Small intestine (tissue), 7 donors: ENCODE measurements at regions not wholly inside any gene's neighbourhood (a gene's known extent, or its start where the extent isn't known, plus 50 kb on each side); places are given as distances from the start of the nearest gene placed in this dataset.

Source experiments
- DNase-seq, 2 donors: peaks; one replicate each; pipeline versions ENCODE4 v3.0.0 to v3.0.0-alpha.2; 2013
- FAIRE-seq: peaks from 2 replicates; lab custom pipeline; 2012; peaks lifted over from hg19 to GRCh38; lab: Jason Lieb, UNC
- H3K27ac ChIP-seq, 3 donors: one replicate each; pipeline ENCODE4 v1.5.1; 2013; ENCODE audit warnings: low read length in 2 of 3, mild to moderate bottlenecking in 2 of 3, control low read depth in 1 of 3, inconsistent platforms in 1 of 3, low read depth in 1 of 3, moderate library complexity in 1 of 3
- H3K27me3 ChIP-seq, 3 donors: one replicate each; pipeline ENCODE4 v1.6.1; 2013; ENCODE audit warnings: low read length in 3 of 3, inconsistent platforms in 1 of 3; ENCODE audit not compliant: control insufficient read depth in 3 of 3, insufficient read depth in 3 of 3
- H3K36me3 ChIP-seq, 3 donors: one replicate each; pipeline ENCODE4 v1.6.1; 2013; ENCODE audit warnings: low read length in 3 of 3, inconsistent platforms in 1 of 3, low read depth in 1 of 3, mild to moderate bottlenecking in 1 of 3, moderate library complexity in 1 of 3; ENCODE audit not compliant: control insufficient read depth in 3 of 3, insufficient read depth in 2 of 3
- H3K4me1 ChIP-seq, 3 donors: one replicate each; pipeline ENCODE4 v1.6.1; 2013; ENCODE audit warnings: low read length in 2 of 3, inconsistent platforms in 1 of 3, low read depth in 1 of 3, mild to moderate bottlenecking in 1 of 3, moderate library complexity in 1 of 3; ENCODE audit not compliant: control insufficient read depth in 3 of 3, insufficient read depth in 2 of 3
- H3K4me3 ChIP-seq, 3 donors: one replicate each; pipeline ENCODE4 v1.5.1; 2013; ENCODE audit warnings: low read length in 3 of 3, control low read depth in 1 of 3, inconsistent platforms in 1 of 3, low read depth in 1 of 3, mild to moderate bottlenecking in 1 of 3, moderate library complexity in 1 of 3
- H3K9me3 ChIP-seq, 2 donors: one replicate each; pipeline ENCODE4 v1.6.1; 2013; ENCODE audit warnings: low read depth in 1 of 2, low read length in 1 of 2; ENCODE audit not compliant: control insufficient read depth in 2 of 2, insufficient read depth in 1 of 2
- WGBS, 3 donors: extraction: QIAGEN DNeasy Blood & Tissue Kit; methylation state at CpG; one replicate each; pipeline ENCODE4 v1.1.7; 2013; 5-methylcytosine and 5-hydroxymethylcytosine counted together
- donor health status: healthy with polysubstance abuse.
- donor health status: control.
- donor health status: control.
- donor health status: Bipolar disorder and iron deficiency.
- donor health status: healthy.

GRCh38 chr2:222054813-222055212 is 244.0 kb downstream of the PAX3 start:
- FAIRE-seq (no peak), DNase-seq (no peak)
- no peak overlapping the region for H3K27ac ChIP-seq
- H3K27me3 ChIP-seq, result peaks cover 2 to 17% (median 5%) of the 10 kb centered on the region in 3 donors
- no peaks in the 10 kb centered on the region for H3K36me3 ChIP-seq
- H3K4me1 ChIP-seq, result no peaks in the 10 kb centered on the region
- WGBS, 3 donors, result 15 to 41% (median 35%) methylated on average over 3 of the region's 3 CpGs
- H3K4me3 ChIP-seq, result no peak overlapping the region
- no peaks in the 10 kb centered on the region for H3K9me3 ChIP-seq

GRCh38 chr2:222052934-222053367 is 245.8 kb downstream of the PAX3 start:
- 1 to 4% (median 4%) methylated on average over 9 of the region's 9 CpGs for WGBS, 3 donors
- H3K4me1 ChIP-seq, result no peaks in the 10 kb centered on the region
- no peak overlapping the region for H3K27ac ChIP-seq
- FAIRE-seq, result no peak
- no peaks in the 10 kb centered on the region for H3K36me3 ChIP-seq
- H3K27me3 ChIP-seq, result peaks cover 4 to 17% (median 5%) of the 10 kb centered on the region in 3 donors
- H3K4me3 ChIP-seq, result no peak overlapping the region
- no peaks in the 10 kb centered on the region for H3K9me3 ChIP-seq
- peak in 1 of 2 donors; percentile 10 for DNase-seq

GRCh38 chr2:222050981-222051380 is 247.8 kb downstream of the PAX3 start:
- Histone ChIP-seq H3K27me3 (peaks cover 4 to 14% (median 5%) of the 10 kb centered on the region in 3 donors), H3K36me3 (no peaks in the 10 kb centered on the region), H3K9me3 (no peaks in the 10 kb centered on the region), H3K4me1 (no peaks in the 10 kb centered on the region), H3K4me3 (no peak overlapping the region), H3K27ac (no peak overlapping the region)
- FAIRE-seq (no peak), DNase-seq (no peak)
- 31 to 68% (median 52%) methylated on average over 4 of the region's 4 CpGs for WGBS, 3 donors

DNA sequence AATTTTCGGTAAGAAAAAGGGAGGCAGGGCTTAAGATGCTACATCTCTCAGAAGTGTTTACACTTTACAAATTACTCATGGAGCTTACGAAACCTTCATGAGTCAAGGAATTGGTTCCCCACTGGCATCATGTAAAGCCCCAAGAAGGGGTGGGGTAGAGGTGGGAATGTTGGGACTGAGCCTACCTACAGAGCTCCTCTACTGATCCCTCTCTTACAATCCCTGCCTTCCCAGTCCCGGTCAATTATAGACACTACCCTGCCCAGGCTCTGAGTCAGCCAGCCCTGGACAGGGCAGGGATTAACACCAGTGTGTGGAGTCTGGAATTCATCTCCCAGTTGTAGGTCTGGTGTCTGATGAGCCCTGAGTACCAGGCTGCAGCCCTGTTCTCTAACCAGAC is 248.9 kb downstream of the PAX3 start:
- no peaks in the 10 kb centered on the region for H3K4me1 ChIP-seq
- H3K4me3 ChIP-seq, result no peak overlapping the region
- H3K36me3 ChIP-seq, result no peaks in the 10 kb centered on the region
- DNase-seq (no peak), FAIRE-seq (no peak)
- WGBS, 3 donors, result 73 to 80% (median 75%) methylated on average over 3 of the region's 3 CpGs
- H3K27me3 ChIP-seq, result peaks cover 4 to 10% (median 5%) of the 10 kb centered on the region in 3 donors
- no peak overlapping the region for H3K27ac ChIP-seq
- H3K9me3 ChIP-seq, result no peaks in the 10 kb centered on the region

DNA sequence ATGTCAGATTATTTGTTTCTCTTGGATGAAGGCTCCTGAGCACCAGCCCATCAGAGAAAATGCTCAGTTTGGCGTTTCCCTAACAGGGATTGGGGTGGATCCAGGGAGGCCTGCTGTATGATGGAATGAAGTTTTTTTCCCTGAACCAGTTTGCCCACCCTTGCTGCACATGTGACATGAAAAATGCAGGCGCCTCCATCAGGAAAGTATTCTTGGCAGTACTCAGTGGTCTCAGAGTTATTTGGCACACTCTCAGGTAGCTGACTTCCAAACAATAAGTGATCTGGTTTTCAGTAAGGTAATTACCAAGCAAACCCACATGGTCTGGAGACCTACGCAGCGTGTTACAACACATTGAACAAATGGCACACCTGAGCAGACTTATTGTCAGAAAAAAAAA is 254.9 kb downstream of the PAX3 start:
- 71 to 82% (median 81%) methylated on average over 4 of the region's 4 CpGs for WGBS, 3 donors
- Histone ChIP-seq H3K36me3 (no peaks in the 10 kb centered on the region), H3K27ac (no peak overlapping the region), H3K4me1 (no peaks in the 10 kb centered on the region), H3K27me3 (peaks cover 0 to 3% (median 0%) of the 10 kb centered on the region in 3 donors), H3K4me3 (no peak overlapping the region), H3K9me3 (no peaks in the 10 kb centered on the region)
- FAIRE-seq (no peak), DNase-seq (no peak)

- Histone ChIP-seq H3K36me3 (no peaks in the 10 kb centered on the region), H3K9me3 (no peaks in the 10 kb centered on the region), H3K4me1 (no peaks in the 10 kb centered on the region), H3K4me3 (no peak overlapping the region), H3K27me3 (peaks cover 0 to 3% (median 0%) of the 10 kb centered on the region in 3 donors), H3K27ac (no peak overlapping the region)
- 30 to 55% (median 32%) methylated on average over 4 of the region's 4 CpGs for WGBS, 3 donors
- FAIRE-seq (no peak), DNase-seq (no peak)
Observed at GRCh38 chr2:222042666-222043065, 256.1 kb downstream of the PAX3 start.

DNA sequence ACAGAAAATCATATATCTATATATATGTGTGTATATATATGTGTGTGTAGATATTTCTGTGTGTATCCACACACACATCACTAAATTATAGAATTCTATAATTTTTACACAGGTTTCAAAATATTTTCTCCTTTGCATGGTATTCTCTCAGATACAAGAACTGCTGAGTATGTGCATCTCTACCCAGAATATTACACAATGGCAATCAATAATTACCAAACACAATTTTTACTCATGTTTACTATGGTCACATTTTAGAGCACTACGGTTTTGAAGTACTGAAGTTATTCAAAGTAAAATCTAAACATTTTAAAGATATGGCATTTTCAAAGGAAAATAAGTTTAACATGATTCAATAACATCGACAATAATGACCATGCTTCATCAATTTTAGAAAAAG is 258.5 kb downstream of the PAX3 start:
- H3K27me3 ChIP-seq, result peaks cover 0 to 3% (median 0%) of the 10 kb centered on the region in 3 donors
- no peaks in the 10 kb centered on the region for H3K4me1 ChIP-seq
- DNase-seq, result no peak
- no peak overlapping the region for H3K4me3 ChIP-seq
- WGBS, 3 donors, result 84 to 92% (median 87%) methylated on average over 2 of the region's 2 CpGs
- no peak overlapping the region for H3K27ac ChIP-seq
- no peaks in the 10 kb centered on the region for H3K9me3 ChIP-seq
- no peak for FAIRE-seq
- no peaks in the 10 kb centered on the region for H3K36me3 ChIP-seq

GRCh38 chr2:222039821-222040220 is 259.0 kb downstream of the PAX3 start:
- no peak for DNase-seq
- FAIRE-seq, result no peak

More at GRCh38 chr2:222039821-222040220, 259.0 kb downstream of the PAX3 start:
- H3K4me3 ChIP-seq, result no peak overlapping the region
- no peaks in the 10 kb centered on the region for H3K4me1 ChIP-seq
- no peaks in the 10 kb centered on the region for H3K36me3 ChIP-seq
- H3K27me3 ChIP-seq, result peaks cover 0 to 3% (median 0%) of the 10 kb centered on the region in 3 donors
- H3K27ac ChIP-seq, result no peak overlapping the region
- H3K9me3 ChIP-seq, result no peaks in the 10 kb centered on the region
- WGBS, 3 donors, result 29 to 65% (median 37%) methylated on average over 3 of the region's 3 CpGs
